ENCODE measurements at regions not wholly inside any gene's neighbourhood (a gene's known extent, or its start where the extent isn't known, plus 50 kb on each side); places are given as distances from the start of the nearest gene placed in this dataset.

DNA sequence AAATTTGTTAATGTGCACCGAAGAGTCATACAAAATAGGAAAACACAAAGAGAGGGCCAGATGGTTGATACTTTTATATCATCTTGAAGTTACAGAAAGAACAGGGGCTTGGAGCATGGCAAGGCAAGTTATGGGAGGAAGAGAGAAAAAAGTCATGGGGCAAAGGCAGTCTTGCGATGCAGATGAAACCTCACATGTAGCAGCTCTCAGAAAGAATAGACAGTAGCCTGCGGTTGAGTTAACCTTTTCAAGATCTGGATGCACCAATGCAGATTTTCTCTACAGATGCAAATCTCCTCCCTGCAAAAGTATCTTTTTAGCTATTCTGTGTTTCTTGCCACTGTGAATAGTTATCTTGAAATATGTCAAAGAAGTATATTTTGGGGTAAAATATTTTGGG lies 243.9 kb downstream of the TMEM167A start:
- Histone ChIP-seq H3K9me3 (replicated peaks; ENCODE audit: low read length) (no peaks in the 10 kb centered on the region), H3K9ac (ENCODE audit: low read depth, low read length) (no peak overlapping the region), H3K4me2 (ENCODE audit: low read length) (no peak overlapping the region), H3K4me3 (ENCODE audit: low read length) (no peak overlapping the region), H3K4me1 (ENCODE audit: control insufficient read depth, insufficient read depth, low read length) (no peaks in the 10 kb centered on the region), H3K36me3 (ENCODE audit: insufficient read depth, low read length) (no peaks in the 10 kb centered on the region), H3K27me3 (ENCODE audit: control insufficient read depth, insufficient read depth, low read length) (no peaks in the 10 kb centered on the region)

DNA sequence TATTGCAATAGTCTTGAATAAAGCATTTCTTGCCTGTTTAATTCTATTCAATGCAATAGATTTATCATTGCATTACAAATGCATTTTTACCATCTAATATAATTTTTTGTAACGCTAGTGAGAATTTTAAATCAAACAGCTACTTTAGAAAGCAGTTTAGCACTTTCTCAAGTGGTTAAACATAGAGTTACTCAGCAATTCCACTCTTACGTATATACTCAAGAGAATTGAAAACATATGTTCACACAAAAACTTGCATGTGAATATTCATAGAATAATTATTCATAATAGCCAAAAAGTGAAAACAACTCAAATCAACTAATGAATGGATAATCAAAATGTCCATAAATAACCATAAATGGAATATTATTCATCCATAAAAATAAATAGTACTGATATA lies 244.7 kb downstream of the TMEM167A start:
- no peaks in the 10 kb centered on the region for H3K27me3 ChIP-seq (ENCODE audit: control insufficient read depth, insufficient read depth, low read length)
- H3K9me3 ChIP-seq (replicated peaks; ENCODE audit: low read length), result no peaks in the 10 kb centered on the region
- no peaks in the 10 kb centered on the region for H3K36me3 ChIP-seq (ENCODE audit: insufficient read depth, low read length)
- H3K4me1 ChIP-seq (ENCODE audit: control insufficient read depth, insufficient read depth, low read length), result no peaks in the 10 kb centered on the region
- no peak overlapping the region for H3K4me3 ChIP-seq (ENCODE audit: low read length)
- H3K9ac ChIP-seq (ENCODE audit: low read depth, low read length), result no peak overlapping the region
- H3K4me2 ChIP-seq (ENCODE audit: low read length), result no peak overlapping the region

DNA sequence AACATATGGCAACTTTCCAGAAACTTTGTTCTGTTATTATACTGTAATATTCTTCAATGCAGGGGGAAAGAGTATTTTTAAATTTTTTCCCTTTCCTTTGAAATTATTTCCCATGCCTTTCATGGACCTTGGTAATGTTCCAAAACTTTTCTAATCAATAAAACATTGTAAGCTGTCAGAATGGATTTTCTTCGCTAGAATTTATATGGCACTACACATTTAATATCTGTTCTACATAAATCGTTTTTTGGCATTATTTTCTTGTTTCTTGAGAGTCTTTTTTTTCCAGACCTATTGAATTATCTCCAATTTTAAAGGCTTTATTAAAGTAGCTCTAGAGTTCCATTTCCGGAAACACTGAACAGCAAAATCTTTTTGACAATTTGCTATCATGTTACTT lies 249.0 kb downstream of the TMEM167A start:
- no peak overlapping the region for H3K4me2 ChIP-seq (ENCODE audit: low read length)
- no peaks in the 10 kb centered on the region for H3K4me1 ChIP-seq (ENCODE audit: control insufficient read depth, insufficient read depth, low read length)
- H3K9me3 ChIP-seq (replicated peaks; ENCODE audit: low read length), result no peaks in the 10 kb centered on the region
- no peak overlapping the region for H3K4me3 ChIP-seq (ENCODE audit: low read length)
- no peaks in the 10 kb centered on the region for H3K27me3 ChIP-seq (ENCODE audit: control insufficient read depth, insufficient read depth, low read length)
- no peak overlapping the region for H3K9ac ChIP-seq (ENCODE audit: low read depth, low read length)
- no peaks in the 10 kb centered on the region for H3K36me3 ChIP-seq (ENCODE audit: insufficient read depth, low read length)

DNA sequence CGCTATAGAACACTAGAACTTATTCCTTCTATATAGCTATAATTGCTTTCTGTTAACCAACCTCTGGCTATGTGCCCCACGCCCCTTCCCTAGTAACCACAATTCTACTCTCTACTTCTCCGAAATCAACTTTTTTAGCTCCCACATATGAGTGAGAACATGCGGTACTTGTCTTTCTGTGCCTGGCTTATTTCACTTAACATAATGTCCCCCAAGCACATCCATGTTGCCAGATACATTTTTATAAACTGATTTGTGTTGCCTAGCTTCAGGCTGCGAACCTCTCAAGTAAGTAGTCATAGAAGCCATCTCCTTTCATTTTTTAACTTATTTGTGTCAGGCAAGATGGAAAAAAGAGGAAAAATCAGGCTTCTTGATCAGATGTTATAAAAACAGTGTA lies 249.5 kb downstream of the TMEM167A start:
- no peaks in the 10 kb centered on the region for H3K9me3 ChIP-seq (replicated peaks; ENCODE audit: low read length)
- no peaks in the 10 kb centered on the region for H3K27me3 ChIP-seq (ENCODE audit: control insufficient read depth, insufficient read depth, low read length)
- no peak overlapping the region for H3K4me3 ChIP-seq (ENCODE audit: low read length)
- no peaks in the 10 kb centered on the region for H3K36me3 ChIP-seq (ENCODE audit: insufficient read depth, low read length)
- H3K4me1 ChIP-seq (ENCODE audit: control insufficient read depth, insufficient read depth, low read length), result no peaks in the 10 kb centered on the region
- no peak overlapping the region for H3K4me2 ChIP-seq (ENCODE audit: low read length)
- no peak overlapping the region for H3K9ac ChIP-seq (ENCODE audit: low read depth, low read length)

DNA sequence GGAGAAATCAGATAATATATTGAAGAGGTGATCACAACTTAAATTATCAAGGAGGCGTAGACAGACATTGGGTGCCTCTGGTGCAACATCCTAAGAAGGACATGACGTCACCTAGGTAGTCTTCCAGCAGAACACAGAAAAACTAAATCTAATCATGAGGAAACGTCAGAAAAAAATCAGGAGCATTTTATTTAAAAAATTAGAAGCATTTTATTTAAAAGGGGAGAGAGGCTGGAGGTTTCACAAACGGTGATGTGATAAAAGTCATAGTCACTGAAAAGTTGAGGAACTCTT lies 254.6 kb downstream of the TMEM167A start:
- Histone ChIP-seq H3K4me2 (ENCODE audit: low read length) (no peak overlapping the region), H3K4me1 (ENCODE audit: control insufficient read depth, insufficient read depth, low read length) (no peaks in the 10 kb centered on the region), H3K9me3 (replicated peaks; ENCODE audit: low read length) (no peaks in the 10 kb centered on the region), H3K36me3 (ENCODE audit: insufficient read depth, low read length) (no peaks in the 10 kb centered on the region), H3K27me3 (ENCODE audit: control insufficient read depth, insufficient read depth, low read length) (no peaks in the 10 kb centered on the region), H3K4me3 (ENCODE audit: low read length) (no peak overlapping the region), H3K9ac (ENCODE audit: low read depth, low read length) (no peak overlapping the region)

DNA sequence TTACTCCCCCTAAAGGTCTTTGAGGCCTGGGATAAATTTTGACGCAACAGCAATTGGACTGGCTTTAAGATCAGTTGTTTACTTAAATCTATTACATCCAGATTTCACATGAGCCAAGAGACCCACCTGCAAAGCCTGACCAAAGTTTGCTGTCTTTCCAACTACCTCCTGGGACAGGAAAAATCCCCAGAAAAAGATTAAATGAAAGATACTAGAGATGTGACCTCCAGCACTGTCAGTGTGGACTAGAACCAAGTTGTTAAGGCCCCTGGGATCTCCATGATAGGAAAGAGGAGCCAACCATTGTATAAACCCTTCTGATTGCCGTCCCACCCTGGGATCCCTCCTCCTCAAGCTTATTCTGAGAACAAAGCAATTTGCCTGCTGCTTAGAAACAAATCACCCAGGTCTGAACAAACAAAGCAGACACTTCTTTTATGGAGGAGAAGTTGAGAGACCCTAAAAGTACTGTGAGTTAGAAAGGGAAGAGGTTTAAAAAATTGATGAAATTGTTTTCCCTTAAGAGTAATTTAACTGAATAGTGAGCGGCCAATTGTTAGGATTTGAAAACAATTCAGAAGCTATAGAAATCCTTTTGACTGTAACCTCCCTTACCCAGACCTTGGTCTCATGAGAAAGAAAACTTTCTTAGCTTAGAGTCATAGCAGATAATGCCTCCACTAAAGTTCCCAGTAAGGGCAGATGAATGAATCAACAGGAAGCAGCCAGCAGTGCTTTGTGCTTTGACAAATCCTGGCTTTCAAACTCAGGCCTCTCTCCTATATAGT lies 255.2 kb downstream of the TMEM167A start:
- Histone ChIP-seq H3K36me3 (ENCODE audit: insufficient read depth, low read length) (no peaks in the 10 kb centered on the region), H3K4me3 (ENCODE audit: low read length) (no peak overlapping the region), H3K27me3 (ENCODE audit: control insufficient read depth, insufficient read depth, low read length) (no peaks in the 10 kb centered on the region), H3K4me1 (ENCODE audit: control insufficient read depth, insufficient read depth, low read length) (no peaks in the 10 kb centered on the region), H3K9ac (ENCODE audit: low read depth, low read length) (no peak overlapping the region), H3K4me2 (ENCODE audit: low read length) (no peak overlapping the region), H3K9me3 (replicated peaks; ENCODE audit: low read length) (no peaks in the 10 kb centered on the region)

DNA sequence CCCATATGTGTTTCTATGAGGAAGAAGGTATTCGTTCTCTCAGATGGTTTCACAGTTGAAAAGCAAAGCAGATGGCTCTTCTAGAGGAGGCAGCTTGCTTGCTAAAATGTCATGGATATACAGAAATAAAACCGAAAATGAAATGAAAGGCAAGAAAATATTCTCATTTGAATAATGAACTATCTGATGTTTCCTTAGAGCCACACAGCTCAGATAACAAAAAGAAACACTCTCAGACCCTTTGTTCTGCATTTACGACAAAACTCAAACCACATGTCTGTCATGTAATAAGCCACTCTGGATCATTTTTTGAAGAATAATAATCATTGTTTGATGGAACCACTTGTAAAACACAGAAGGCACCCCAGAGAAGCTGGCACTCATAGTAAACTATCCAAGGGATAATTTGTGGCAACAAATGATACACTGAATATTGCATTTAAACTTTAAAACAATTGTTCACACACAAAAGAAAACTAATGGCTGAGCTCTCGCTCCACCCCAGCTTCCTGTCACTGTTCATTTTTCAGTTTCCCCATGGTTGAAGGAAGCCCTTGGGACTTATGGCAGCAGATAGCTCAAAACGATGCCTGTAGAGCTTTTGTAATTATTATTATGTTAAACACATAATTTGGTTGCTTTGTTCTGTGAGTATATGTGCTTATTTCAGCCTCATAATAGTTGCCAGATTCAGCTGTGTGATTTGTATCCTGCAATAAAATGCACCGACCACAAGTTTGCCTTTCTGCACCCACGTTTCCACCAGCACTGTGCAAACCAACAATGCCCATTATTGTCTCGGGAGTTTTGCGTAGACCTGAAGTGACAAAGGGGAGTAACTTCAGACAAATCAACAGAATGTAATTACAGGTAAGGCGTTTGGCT lies 256.0 kb downstream of the TMEM167A start:
- Histone ChIP-seq H3K4me1 (ENCODE audit: control insufficient read depth, insufficient read depth, low read length) (no peaks in the 10 kb centered on the region), H3K9ac (ENCODE audit: low read depth, low read length) (no peak overlapping the region), H3K27me3 (ENCODE audit: control insufficient read depth, insufficient read depth, low read length) (no peaks in the 10 kb centered on the region), H3K4me2 (ENCODE audit: low read length) (no peak overlapping the region), H3K4me3 (ENCODE audit: low read length) (no peak overlapping the region), H3K36me3 (ENCODE audit: insufficient read depth, low read length) (no peaks in the 10 kb centered on the region), H3K9me3 (replicated peaks; ENCODE audit: low read length) (no peaks in the 10 kb centered on the region)

DNA sequence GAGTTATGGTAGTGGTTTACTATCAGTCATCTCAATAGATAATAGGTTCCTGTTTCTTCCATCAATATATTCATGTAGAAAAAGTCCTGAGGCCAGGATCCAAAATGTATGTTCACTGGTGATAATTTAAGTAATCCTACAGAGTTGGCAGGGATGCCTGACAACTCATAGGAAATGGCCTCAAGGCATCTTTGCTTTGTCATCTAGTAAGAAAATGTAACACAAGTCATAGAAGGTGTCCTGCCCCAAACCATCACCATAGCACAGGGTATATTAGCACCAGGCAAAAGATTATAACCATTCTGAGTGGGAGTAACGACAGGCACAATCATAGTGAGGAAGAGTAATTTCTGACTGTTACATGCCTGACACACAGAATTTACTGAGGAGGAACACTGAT lies 257.0 kb downstream of the TMEM167A start:
- Histone ChIP-seq H3K36me3 (ENCODE audit: insufficient read depth, low read length) (no peaks in the 10 kb centered on the region), H3K27me3 (ENCODE audit: control insufficient read depth, insufficient read depth, low read length) (no peaks in the 10 kb centered on the region), H3K4me1 (ENCODE audit: control insufficient read depth, insufficient read depth, low read length) (no peaks in the 10 kb centered on the region), H3K4me3 (ENCODE audit: low read length) (no peak overlapping the region), H3K9ac (ENCODE audit: low read depth, low read length) (no peak overlapping the region), H3K9me3 (replicated peaks; ENCODE audit: low read length) (no peaks in the 10 kb centered on the region), H3K4me2 (ENCODE audit: low read length) (no peak overlapping the region)

DNA sequence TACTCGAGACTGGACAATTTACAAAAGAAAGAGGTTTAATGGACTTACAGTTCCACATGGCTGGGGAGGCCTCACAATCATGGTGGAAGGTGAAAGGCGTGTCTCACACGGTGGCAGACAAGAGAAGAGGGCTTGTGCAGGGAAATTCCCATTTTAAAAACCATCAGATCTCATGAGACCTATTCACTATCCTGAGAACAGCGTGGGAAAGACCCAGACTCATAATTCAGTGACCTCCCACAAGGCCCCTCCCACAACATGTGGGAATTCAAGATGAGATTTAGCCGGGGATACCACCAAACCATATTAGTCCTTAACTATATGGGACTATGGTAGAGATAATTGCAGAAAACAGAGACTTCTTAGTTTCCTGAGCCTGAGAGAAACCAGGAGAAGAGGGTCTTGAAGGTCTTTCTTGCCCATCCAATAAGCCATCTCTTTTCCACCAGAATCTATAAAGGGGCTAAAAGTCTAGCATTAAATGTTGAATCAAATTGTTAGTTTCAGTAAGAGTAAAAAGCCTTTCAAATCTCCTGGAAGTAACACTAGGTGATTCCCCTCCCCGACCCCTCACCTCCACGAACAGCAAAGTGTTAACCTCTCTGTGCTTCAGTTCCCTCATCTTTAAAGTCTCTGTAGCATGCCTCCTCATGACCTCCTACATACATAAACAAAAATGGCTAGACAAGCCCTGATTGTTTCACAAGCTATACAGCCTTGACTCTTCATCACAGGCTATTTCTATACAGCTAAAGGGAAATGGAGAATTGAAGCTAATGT lies 259.1 kb downstream of the TMEM167A start:
- Histone ChIP-seq H3K27me3 (ENCODE audit: control insufficient read depth, insufficient read depth, low read length) (no peaks in the 10 kb centered on the region), H3K36me3 (ENCODE audit: insufficient read depth, low read length) (no peaks in the 10 kb centered on the region), H3K4me2 (ENCODE audit: low read length) (no peak overlapping the region), H3K4me1 (ENCODE audit: control insufficient read depth, insufficient read depth, low read length) (no peaks in the 10 kb centered on the region), H3K9me3 (replicated peaks; ENCODE audit: low read length) (no peaks in the 10 kb centered on the region), H3K4me3 (ENCODE audit: low read length) (no peak overlapping the region), H3K9ac (ENCODE audit: low read depth, low read length) (no peak overlapping the region)

DNA sequence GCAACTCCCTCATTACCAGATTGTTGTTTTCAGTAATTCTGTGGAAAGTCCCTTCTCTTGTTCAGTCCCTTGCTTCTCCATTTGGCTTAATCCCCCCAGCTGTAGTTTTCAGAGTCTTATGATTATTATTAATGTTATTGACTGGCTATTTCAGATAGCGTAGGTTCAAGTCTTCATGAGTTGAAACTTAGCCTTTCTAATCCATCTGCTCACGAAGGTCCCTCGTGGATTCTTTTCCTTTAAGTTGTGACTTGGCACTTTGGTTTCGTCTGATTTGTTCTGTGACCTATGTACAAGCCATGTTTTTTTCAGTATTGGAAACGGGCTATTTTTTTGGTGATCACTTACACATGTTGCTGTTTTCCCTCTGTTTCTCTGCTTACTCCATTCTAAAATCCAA lies 260.3 kb downstream of the TMEM167A start:
- H3K9me3 ChIP-seq (replicated peaks; ENCODE audit: low read length), result no peaks in the 10 kb centered on the region
- H3K4me3 ChIP-seq (ENCODE audit: low read length), result no peak overlapping the region
- no peaks in the 10 kb centered on the region for H3K4me1 ChIP-seq (ENCODE audit: control insufficient read depth, insufficient read depth, low read length)

DNA sequence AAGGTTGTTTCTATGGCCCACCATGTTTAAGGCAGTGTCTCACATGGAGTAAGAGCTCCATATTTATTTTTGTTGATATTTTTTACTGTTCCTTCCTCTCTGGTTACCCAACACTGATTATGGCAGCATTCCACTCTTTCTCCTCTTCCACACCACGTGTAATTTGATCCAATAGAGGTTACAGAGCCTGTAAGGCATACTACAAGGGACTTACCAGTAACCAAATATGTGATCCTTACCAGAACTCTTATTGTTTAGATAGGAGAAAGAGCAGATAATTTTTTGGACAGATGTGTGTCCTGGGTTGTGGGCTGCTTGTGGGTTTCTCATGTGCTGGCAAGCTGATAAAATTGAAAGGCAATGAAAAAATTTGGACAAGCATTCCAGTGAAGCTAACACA lies 261.3 kb downstream of the TMEM167A start:
- Histone ChIP-seq H3K9me3 (replicated peaks; ENCODE audit: low read length) (no peaks in the 10 kb centered on the region), H3K27me3 (ENCODE audit: control insufficient read depth, insufficient read depth, low read length) (no peaks in the 10 kb centered on the region), H3K4me1 (ENCODE audit: control insufficient read depth, insufficient read depth, low read length) (no peaks in the 10 kb centered on the region), H3K4me3 (ENCODE audit: low read length) (no peak overlapping the region), H3K4me2 (ENCODE audit: low read length) (no peak overlapping the region), H3K36me3 (ENCODE audit: insufficient read depth, low read length) (no peaks in the 10 kb centered on the region), H3K9ac (ENCODE audit: low read depth, low read length) (no peak overlapping the region)

More for the DNA sequence above, 260.3 kb downstream of the TMEM167A start:
- Histone ChIP-seq H3K36me3 (ENCODE audit: insufficient read depth, low read length) (no peaks in the 10 kb centered on the region), H3K27me3 (ENCODE audit: control insufficient read depth, insufficient read depth, low read length) (no peaks in the 10 kb centered on the region), H3K4me2 (ENCODE audit: low read length) (no peak overlapping the region), H3K9ac (ENCODE audit: low read depth, low read length) (no peak overlapping the region)

All from skeletal muscle satellite cell (primary cell).